ENCODE measurements at regions not wholly inside any gene's neighbourhood (a gene's known extent, or its start where the extent isn't known, plus 50 kb on each side); places are given as distances from the start of the nearest gene placed in this dataset.

DNA sequence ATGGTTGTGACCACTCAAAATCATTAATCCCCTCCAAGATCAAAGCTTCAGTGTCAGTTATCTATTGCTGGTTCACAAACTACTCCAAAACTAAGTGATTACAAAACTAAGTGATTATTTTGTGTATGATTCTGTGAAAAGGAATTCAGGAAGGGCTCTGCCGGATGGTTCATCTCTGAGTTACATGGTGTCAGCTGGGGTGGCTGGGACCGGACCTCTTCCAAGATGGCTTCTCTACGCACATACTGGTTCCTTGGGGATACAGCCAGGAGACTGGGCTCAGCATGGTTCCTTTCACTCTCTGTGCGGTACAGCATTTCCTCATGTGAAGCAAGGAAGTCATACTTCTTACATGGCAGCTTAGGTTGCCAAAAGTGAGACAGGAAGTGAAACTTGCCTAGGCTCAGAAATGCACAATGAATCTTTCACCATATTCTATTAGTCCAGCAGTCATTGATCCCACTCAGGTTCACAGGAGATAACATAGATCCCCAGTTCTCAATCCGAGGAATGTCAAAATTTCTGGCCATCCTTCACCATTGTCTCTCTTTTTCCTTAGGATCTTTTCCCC, 97.9 kb upstream of the IRX6 start:
- DNase-seq (ENCODE audit: low spot score): no peak

DNA sequence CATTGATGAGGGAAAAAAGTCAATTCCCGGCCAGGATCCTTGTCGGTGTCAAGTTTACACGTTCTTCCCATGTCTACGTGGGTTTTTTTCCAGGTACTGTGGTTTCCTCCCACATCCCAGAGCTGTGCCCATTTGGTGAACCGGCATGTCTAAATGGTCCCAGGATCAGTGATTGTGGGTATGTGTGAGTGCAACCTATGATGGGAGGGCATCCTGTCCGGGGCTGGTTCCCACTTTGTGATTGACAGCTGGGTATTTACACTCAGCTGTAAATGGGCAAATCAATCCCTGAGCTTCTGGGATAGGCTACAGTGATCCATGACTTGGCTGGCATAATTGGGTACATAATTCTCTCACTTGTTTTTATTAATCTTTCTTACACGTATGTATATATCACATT, 91.2 kb upstream of the IRX6 start:
- DNase-seq (ENCODE audit: low spot score): no peak

- DNase-seq (ENCODE audit: low spot score): no peak
Measured at GRCh38 chr16:55233464-55233863, 90.5 kb upstream of the IRX6 start.

DNA sequence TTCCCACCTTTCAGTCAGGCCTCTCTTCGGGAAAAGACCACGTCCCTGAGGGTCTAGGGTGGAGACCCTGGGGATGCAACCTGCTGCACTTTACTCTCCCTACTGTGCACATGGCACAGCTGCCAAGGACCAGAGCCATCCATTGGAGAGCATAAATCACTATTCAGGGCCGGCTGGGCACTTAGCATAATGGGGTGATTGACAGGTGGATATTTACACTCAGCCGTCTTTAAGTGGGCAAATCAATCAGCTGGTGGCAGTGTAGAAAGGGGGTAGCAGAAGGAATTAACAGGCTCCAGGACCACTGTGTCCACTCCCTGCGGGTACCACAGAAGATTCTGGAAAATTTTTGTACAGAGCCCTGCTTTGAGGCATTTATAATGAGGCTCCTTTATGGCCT, 87.3 kb upstream of the IRX6 start:
- DNase-seq (ENCODE audit: low spot score): no peak

DNA sequence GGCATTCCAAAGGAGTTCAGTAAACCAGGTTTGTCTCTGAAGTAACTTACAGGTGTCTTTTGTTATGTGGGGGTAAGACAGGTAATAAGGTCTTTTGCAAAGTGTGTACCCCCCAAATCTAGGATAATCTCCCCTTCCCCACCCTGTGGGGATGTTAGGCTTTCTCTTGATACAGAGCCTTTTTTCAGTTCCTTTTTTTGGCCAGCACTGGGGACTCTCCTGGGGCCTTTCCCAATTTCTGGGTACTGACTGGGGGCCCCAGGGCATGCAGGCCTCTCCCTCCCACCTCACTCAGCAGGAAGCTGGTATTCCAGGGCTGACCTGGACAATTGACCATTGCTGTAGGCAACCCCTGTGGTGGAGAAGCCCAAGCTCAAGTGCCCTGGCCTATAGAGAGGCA, 84.3 kb upstream of the IRX6 start:
- no peak for DNase-seq (ENCODE audit: low spot score)

- no peak for DNase-seq (ENCODE audit: low spot score)
Measured at GRCh38 chr16:55240888-55241287, 83.1 kb upstream of the IRX6 start.

GRCh38 chr16:55242667-55243066, 81.3 kb upstream of the IRX6 start:
- DNase-seq (ENCODE audit: low spot score): no peak

GRCh38 chr16:55248058-55248457, 75.9 kb upstream of the IRX6 start:
- no peak for DNase-seq (ENCODE audit: low spot score)

DNA sequence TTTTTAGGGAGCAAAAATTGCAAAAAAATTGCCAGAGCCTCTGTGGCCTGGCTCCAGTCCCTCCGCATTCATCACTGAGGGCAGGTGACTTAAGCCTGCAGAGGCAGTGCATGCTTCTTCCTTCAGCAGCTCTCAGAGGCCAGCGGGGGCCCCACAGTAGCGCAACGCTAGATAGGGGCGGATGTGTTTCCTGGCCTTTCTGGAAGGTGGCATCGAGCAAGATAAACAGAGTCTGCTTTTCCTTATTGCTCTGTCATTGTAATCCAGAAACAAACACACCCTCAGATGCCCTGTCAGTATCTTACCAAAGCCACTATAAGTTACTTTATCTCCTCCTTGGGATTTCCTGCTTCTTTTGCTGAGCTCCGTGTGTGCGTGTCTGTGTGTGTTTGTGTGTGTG, 75.5 kb upstream of the IRX6 start:
- DNase-seq (ENCODE audit: low spot score): no peak

DNA sequence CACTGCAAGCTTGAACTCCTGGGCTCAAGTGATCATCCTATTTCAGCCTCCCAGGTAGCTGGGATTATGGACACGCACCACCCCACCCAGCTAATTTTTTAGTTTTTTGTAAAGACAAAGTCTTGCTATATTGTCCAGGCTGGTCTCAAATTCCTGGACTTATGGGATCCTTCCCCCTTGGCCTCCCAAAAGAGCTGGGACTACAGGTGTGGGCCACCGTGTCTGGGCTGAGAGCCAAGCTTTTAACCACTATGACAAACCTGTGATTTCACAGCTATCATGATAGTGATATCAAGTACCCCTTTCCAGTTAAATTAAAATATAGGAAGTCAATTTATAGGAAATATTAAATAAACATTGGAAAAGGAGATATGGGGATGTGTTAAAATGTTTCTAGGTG, 74.6 kb upstream of the IRX6 start:
- no peak for DNase-seq (ENCODE audit: low spot score)

GRCh38 chr16:55249936-55250335, 74.1 kb upstream of the IRX6 start:
- DNase-seq (ENCODE audit: low spot score): no peak

DNA sequence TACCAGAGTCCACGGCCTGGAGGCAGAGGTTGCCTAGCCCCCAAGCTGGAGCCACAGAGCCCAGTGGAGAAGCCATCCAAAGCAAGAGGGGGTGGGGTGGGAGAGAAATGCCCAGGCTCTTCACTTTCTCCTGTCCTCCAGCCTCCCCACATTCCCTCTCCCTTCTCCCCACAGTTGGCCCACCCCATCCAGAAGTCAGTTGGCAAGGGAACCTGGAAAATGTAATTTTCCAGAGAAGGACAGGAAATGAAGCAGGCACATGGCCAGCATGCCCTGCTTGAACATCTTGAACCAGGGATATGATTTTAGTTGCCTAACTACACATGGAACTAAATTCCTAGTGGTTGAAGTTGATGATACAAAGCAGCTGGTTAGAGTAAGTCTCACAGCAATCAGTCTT, 73.3 kb upstream of the IRX6 start:
- no peak for DNase-seq (ENCODE audit: low spot score)

DNA sequence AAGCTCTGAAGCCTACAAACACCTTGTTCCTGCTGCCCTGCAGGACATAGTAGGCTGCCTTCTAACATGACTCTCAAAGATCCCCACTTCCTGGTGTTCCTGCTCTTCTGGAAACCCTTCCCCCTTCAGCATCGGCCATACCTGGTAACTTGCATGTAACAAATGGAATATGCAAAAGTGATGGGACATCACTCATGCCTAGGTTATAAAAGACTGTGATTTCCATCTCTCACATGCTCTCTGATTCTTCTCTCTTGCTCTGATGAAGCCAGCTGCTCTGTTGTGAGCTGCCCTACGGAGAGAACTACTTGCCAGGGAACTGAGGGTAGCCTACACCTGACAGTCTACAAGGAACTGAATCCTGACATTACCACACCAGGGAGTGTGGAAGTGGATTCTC, 72.9 kb upstream of the IRX6 start:
- no peak for DNase-seq (ENCODE audit: low spot score)

- no peak for DNase-seq (ENCODE audit: low spot score)
Measured at GRCh38 chr16:55252577-55252976, 71.4 kb upstream of the IRX6 start.

DNA sequence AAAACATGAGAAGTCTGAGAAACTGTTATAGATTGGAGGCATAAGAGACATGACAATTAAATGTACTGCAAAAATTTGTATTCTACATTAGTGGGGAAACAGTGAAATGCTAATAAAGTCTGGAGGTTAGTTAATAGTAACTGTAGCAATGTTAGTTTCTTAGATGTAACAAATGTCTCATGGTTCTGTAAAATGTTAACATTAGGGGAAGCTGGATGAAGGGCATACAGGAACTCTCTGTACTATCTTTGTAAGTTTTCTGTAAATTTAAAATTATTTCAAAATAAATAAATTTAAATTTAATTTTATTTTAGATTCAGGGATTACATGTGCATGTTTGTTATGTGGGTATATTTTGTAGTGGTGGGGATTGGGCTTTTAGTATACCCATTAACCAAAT, 70.0 kb upstream of the IRX6 start:
- DNase-seq (ENCODE audit: low spot score): no peak

GRCh38 chr16:55255733-55256282, 68.2 kb upstream of the IRX6 start:
- no peak for DNase-seq (ENCODE audit: low spot score)

- DNase-seq (ENCODE audit: low spot score): no peak
Measured at GRCh38 chr16:55256412-55257016, 67.5 kb upstream of the IRX6 start.

DNA sequence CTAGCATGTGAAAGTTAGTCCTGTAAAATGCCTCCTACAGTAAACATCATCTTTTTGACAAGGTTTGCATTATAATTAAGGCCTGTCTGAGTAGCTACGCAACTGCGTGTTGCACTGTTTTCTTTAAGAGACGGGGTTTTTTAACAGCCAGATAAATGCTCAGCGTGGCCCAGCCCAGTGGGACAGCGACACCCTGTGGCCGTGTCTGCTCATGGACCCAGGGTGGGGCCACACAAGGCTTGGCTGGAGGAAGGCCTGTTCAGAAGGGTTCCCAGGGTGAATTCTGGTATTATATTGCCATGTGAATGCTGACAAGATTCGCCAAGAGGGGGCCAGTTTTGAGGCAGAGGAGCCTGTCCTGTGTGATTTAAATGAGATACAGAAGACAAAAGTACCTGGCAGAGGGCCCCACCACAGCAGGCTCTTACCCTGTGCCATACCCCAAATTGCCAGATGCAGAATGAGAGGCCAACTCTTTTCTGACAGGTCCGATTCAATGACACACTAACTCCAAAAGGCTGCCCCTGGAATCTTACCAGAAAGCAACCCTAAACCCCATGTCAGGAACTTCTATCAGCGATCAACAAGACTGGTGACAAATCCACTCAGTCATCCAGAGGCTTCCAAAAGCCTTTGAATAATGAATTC, 65.9 kb upstream of the IRX6 start:
- DNase-seq (ENCODE audit: low spot score): peak; percentile 73

DNA sequence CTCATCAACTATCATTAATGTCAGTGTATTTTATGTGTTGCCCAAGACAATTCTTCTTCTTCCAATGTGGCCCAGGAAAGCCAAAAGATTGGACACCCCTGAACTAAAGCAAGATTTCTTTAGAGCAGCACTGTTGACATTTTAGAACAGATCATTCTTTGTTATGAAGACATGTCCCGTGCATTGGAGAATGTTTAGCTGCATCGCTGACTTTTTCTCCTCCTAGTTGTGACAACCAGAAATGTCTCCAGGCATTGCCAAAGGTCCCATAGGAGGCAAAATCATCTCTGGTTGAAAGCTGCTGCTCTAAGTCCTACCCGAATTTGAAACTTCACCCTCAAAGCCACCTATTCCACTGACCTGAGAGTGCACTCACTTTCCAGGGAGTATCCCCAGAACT, 62.7 kb upstream of the IRX6 start:
- DNase-seq (ENCODE audit: low spot score): no peak

DNA sequence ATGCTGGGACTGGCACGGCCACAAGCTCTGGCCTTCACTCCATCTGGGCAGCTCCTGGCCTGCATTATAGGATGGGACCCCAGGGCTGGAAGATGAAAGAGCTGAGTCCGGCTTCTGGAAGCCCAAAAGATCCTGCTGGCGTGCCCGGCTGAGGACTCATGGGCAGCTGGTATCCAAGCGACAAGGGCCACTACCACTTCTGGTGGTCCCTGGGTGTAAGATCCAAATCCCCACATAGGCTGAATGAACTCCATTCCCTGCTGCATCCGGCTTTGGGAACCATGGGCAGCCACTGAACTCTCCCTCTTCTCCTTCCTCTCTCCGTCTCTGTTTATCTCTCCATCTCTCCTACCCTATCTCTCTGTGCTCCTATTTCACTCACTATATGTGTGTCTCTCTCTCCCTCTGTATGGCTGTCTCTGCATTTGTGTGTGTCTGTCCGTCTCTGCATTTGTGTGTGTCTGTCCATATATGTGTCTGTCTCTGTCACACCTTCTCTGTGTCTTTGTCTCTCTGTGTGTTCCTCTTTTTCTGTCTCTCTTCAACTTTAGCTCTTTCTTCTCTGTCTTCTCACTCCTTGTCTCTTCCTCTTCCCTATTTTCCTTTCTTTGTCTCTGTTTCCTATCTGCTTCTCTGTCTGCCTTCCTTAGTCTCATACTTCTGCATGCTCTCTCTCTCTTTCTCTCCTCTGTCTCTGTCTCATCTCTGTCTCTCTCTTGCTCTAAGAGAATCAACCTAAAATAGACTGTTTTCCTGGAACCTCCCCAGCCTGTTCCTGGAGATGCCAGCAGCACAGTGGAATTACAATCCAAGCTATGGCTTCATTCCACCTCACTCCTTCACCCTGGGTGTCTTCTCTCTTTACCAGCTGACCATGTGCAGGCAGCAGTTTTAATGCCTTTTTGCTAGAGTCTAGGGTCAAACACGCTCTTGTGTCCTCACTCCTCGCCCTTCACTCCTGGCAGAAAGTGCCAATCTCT, 60.4 kb upstream of the IRX6 start:
- no peak for DNase-seq (ENCODE audit: low spot score)

DNA sequence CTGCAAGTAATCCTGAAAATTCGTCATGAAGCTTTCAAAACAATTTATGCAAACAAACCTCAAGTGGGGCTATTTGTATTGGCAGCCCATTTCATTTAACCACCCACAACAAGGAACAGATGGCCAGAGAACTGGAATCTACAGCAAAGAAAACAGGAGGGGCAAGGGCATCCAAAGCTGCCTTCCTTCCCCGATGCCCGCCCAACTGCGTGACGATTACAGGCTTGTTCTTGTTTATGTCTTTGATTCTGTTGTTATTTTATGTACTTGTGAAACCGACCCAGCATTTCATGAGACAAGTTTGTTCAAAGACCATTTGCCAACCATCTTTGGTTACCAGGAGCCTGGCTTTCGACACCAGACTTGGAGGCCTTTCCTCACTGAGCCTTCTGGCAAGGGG, 59.1 kb upstream of the IRX6 start:
- no peak for DNase-seq (ENCODE audit: low spot score)

DNA sequence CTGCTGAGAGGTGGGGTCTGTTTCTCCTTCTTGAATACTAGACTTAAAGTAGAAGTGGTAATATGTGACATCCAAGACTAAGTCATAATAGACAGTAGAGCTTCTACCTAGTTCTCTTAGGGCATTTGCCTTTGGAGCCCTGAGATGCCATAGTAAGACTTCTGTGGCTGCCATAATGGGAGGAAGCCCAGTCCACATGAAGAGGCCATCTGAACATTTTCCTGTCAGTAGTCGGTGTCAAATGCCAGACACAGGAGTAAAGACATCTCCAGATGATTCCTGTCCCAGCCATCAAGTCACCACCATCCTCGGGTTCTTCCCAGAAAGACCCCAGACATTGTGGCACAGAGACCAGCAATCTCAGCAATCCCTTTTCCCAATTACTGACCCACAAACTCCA, 58.1 kb upstream of the IRX6 start:
- no peak for DNase-seq (ENCODE audit: low spot score)

All from left forelimb (tissue), 1 donor.